KMS-11 (cell line): ENCODE measurements at regions not wholly inside any gene's neighbourhood (a gene's known extent, or its start where the extent isn't known, plus 50 kb on each side); places are given as distances from the start of the nearest gene placed in this dataset.

Source experiments
- H2AFZ ChIP-seq: fragments of 200-600 bp; sonication (generic); 2 replicates; pipeline ENCODE4 v1.6.1; 2016; ENCODE audit warnings: antibody characterized with exemption, mixed run types, low read depth
- H3K27ac ChIP-seq: fragments of 200-600 bp; sonication (generic); 2 replicates; pipeline ENCODE4 v1.6.1; 2016; ENCODE audit warnings: mild to moderate bottlenecking, mixed run types
- H3K27me3 ChIP-seq: fragments of 200-600 bp; sonication (generic); 2 replicates; pipeline ENCODE4 v1.6.1; 2017; ENCODE audit warnings: mild to moderate bottlenecking, low read depth, mixed run types, moderate library complexity; ENCODE audit not compliant: insufficient read depth
- H3K36me3 ChIP-seq: fragments of 200-600 bp; sonication (generic); 2 replicates; pipeline ENCODE4 v1.6.1; 2017; ENCODE audit warnings: mild to moderate bottlenecking, mixed run types; ENCODE audit not compliant: insufficient read depth
- H3K4me1 ChIP-seq: fragments of 200-600 bp; sonication (generic); 2 replicates; pipeline ENCODE4 v1.6.1; 2016; ENCODE audit warnings: mild to moderate bottlenecking, low read depth, mixed run types; ENCODE audit not compliant: poor library complexity, severe bottlenecking
- H3K4me2 ChIP-seq: fragments of 200-600 bp; sonication (generic); 2 replicates; pipeline ENCODE4 v1.7.0; 2016; ENCODE audit warnings: mild to moderate bottlenecking, mixed run types
- H3K4me3 ChIP-seq: fragments of 200-600 bp; sonication (generic); IDR thresholded peaks from 2 replicates; pipeline ENCODE4 v1.6.1; 2017; ENCODE audit warnings: low read depth, low read length, mixed read lengths; ENCODE audit not compliant: insufficient read depth
- H3K79me2 ChIP-seq: fragments of 200-600 bp; sonication (generic); 2 replicates; pipeline ENCODE4 v1.6.1; 2016; ENCODE audit warnings: low read depth, mixed run types; ENCODE audit not compliant: insufficient read depth
- H3K9ac ChIP-seq: fragments of 200-600 bp; sonication (generic); 2 replicates; pipeline ENCODE4 v1.6.1; 2016; ENCODE audit warnings: mild to moderate bottlenecking, mixed run types
- H4K20me1 ChIP-seq: fragments of 200-600 bp; sonication (generic); 2 replicates; pipeline ENCODE4 v1.6.1; 2016; ENCODE audit warnings: mild to moderate bottlenecking, mixed run types; ENCODE audit not compliant: insufficient read depth
- CTCF ChIP-seq: fragments of 200-600 bp; sonication (generic); conservative IDR thresholded peaks from 2 replicates; pipeline ENCODE4 v1.6.1; 2017; ENCODE audit warnings: low read depth, mild to moderate bottlenecking, antibody characterized with exemption, low read length, moderate library complexity, mixed read lengths

DNA sequence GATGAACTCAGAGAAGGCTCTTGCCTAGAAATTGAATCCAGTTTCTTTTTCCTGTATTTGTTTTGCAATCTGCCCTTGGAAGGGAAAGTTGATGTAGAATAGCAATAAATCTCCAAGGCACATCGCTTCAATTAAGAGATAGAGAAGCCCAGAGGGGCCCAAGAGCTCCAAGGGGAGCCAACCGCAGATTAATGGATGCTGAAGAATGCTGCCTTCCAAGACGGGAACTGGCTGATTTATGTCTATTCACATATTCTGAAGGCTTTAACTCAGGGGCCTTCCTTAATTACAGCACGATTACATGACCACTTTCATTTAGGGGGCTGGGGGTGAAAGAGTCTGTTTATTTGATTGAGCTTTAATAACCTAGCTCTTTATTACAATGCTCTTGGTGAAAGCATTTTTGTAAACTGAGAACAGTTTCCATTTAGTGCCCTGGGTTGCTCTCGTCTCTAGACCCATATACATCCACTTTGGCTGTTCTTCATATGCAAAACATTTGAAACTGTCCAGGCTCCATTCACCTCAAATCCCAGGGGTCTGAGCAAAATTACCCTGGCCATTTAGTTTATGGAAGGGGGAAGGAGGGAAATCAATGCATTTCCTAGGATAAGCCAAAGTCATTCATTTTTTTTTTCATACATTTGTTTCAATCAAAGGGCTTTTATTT, 87.4 kb upstream of the CLDN14 start:
- no peak overlapping the region for H3K4me2 ChIP-seq
- TF ChIP-seq CTCF, result no peak
- H3K79me2 ChIP-seq, result no peaks in the 10 kb centered on the region
- no peak overlapping the region for H3K4me3 ChIP-seq
- no peaks in the 10 kb centered on the region for H3K36me3 ChIP-seq
- no peaks in the 10 kb centered on the region for H4K20me1 ChIP-seq
- no peak overlapping the region for H2AFZ ChIP-seq
- no peaks in the 10 kb centered on the region for H3K27me3 ChIP-seq
- H3K27ac ChIP-seq, result no peak overlapping the region
- no peaks in the 10 kb centered on the region for H3K4me1 ChIP-seq
- H3K9ac ChIP-seq, result no peak overlapping the region

DNA sequence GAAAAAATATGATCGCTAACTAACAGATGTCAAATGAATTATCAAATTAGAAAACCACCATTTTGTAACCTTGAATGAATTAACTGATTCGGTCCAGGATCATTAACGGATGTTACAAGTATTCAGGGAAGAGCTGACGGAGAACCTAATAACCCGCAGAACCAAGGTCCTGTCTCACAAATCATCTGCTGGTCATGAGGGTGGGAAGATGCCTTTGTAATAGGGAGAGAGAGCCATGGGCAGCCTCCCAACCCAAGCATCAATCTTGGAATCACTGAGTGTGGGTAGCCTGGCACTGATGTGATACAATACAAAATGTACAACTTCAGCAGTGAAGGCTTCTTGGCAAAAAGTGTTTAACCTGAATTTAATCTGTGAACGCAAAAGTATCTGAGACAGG, 89.6 kb upstream of the CLDN14 start:
- Histone ChIP-seq H3K79me2 (no peaks in the 10 kb centered on the region), H3K4me3 (no peak overlapping the region), H3K36me3 (no peaks in the 10 kb centered on the region), H2AFZ (no peak overlapping the region), H3K9ac (no peak overlapping the region), H3K4me1 (no peaks in the 10 kb centered on the region), H4K20me1 (no peaks in the 10 kb centered on the region), H3K27ac (no peak overlapping the region), H3K4me2 (no peak overlapping the region), H3K27me3 (no peaks in the 10 kb centered on the region)
- no peak for TF ChIP-seq CTCF

DNA sequence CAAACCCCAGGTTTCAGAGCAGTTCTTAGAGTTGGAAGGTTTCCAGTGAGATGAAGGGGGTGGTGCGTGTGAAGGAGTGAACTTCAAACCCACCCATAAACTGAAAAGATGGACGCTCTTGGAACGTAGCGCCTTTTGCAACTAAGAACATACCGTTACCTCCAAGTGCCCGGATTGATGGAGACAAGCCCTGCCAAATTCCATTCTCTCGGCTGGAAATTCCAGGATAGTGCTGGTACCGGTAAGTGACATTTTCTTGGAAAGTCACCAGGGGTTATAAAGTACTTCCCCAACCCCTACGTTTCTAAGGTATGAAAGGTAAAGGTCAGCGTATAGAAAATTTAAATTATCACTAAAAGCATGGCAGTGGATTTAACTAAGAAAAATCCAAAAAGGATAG, 91.6 kb upstream of the CLDN14 start:
- no peak overlapping the region for H3K4me3 ChIP-seq

GRCh38 chr21:36572039-36572438, 92.1 kb upstream of the CLDN14 start:
- no peaks in the 10 kb centered on the region for H3K27me3 ChIP-seq
- H2AFZ ChIP-seq, result no peak overlapping the region
- H3K4me1 ChIP-seq, result no peaks in the 10 kb centered on the region
- H3K27ac ChIP-seq, result no peak overlapping the region
- no peaks in the 10 kb centered on the region for H3K79me2 ChIP-seq
- no peaks in the 10 kb centered on the region for H4K20me1 ChIP-seq
- H3K9ac ChIP-seq, result no peak overlapping the region
- H3K36me3 ChIP-seq, result no peaks in the 10 kb centered on the region
- H3K4me2 ChIP-seq, result no peak overlapping the region
- no peak overlapping the region for H3K4me3 ChIP-seq
- TF ChIP-seq CTCF, result no peak

More for the DNA sequence above, 91.6 kb upstream of the CLDN14 start:
- Histone ChIP-seq H3K27ac (no peak overlapping the region), H3K4me2 (no peak overlapping the region), H3K27me3 (no peaks in the 10 kb centered on the region), H3K36me3 (no peaks in the 10 kb centered on the region), H3K79me2 (no peaks in the 10 kb centered on the region), H3K4me1 (no peaks in the 10 kb centered on the region), H2AFZ (no peak overlapping the region), H3K9ac (no peak overlapping the region), H4K20me1 (no peaks in the 10 kb centered on the region)
- TF ChIP-seq CTCF, result no peak
